Astrocyte (in vitro differentiated cells and primary cell): ENCODE measurements at regions not wholly inside any gene's neighbourhood (a gene's known extent, or its start where the extent isn't known, plus 50 kb on each side); places are given as distances from the start of the nearest gene placed in this dataset.

Experiments used
- DNase-seq: peaks from one replicate; pipeline ENCODE4 v3.0.0-alpha.2; 2010; ENCODE audit warnings: low read depth
- FAIRE-seq: peaks from 2 replicates; lab custom pipeline; 2011; peaks lifted over from hg19 to GRCh38; lab: Jason Lieb, UNC
- H2AFZ ChIP-seq: 2 replicates; pipeline ENCODE4 v1.6.0; 2012; ENCODE audit warnings: low read depth, low read length, inconsistent platforms
- H3K27ac ChIP-seq: 2 replicates; pipeline ENCODE4 v1.5.1; 2011; ENCODE audit warnings: low read depth, low read length, inconsistent platforms
- H3K27me3 ChIP-seq: 2 replicates; pipeline ENCODE4 v1.6.0; 2011; ENCODE audit warnings: low read length, inconsistent platforms; ENCODE audit not compliant: insufficient read depth
- H3K36me3 ChIP-seq: 2 replicates; pipeline ENCODE4 v1.5.1; 2011; ENCODE audit warnings: low read length, inconsistent platforms; ENCODE audit not compliant: insufficient read depth
- H3K4me1 ChIP-seq: 2 replicates; pipeline ENCODE4 v1.5.1; 2011; ENCODE audit warnings: low read length, inconsistent platforms; ENCODE audit not compliant: insufficient read depth
- H3K4me2 ChIP-seq: 2 replicates; pipeline ENCODE4 v1.6.0; 2012; ENCODE audit warnings: low read length, inconsistent platforms
- H3K4me3 ChIP-seq: 2 replicates; pipeline ENCODE4 v1.5.1; 2011; ENCODE audit warnings: low read depth, mild to moderate bottlenecking, low read length, inconsistent platforms; ENCODE audit not compliant: insufficient read depth
- H3K79me2 ChIP-seq: 2 replicates; pipeline ENCODE4 v1.6.0; 2012; ENCODE audit warnings: mild to moderate bottlenecking, low read length, inconsistent platforms; ENCODE audit not compliant: insufficient read depth
- H3K9ac ChIP-seq: 2 replicates; pipeline ENCODE4 v1.6.0; 2012; ENCODE audit warnings: mild to moderate bottlenecking, low read length, inconsistent platforms
- H3K9me3 ChIP-seq: 2 replicates; pipeline ENCODE4 v1.5.1; 2012; ENCODE audit warnings: low read depth, mild to moderate bottlenecking, low read length, inconsistent platforms; ENCODE audit not compliant: insufficient read depth
- H4K20me1 ChIP-seq: 2 replicates; pipeline ENCODE4 v1.6.0; 2012; ENCODE audit warnings: low read length, inconsistent platforms; ENCODE audit not compliant: insufficient read depth
- H3K27ac Mint-ChIP-seq: one replicate; pipeline ENCODE4 v1.8.0; 2021; ENCODE audit warnings: mild to moderate bottlenecking, mixed read lengths; ENCODE audit not compliant: unreplicated experiment
- H3K27me3 Mint-ChIP-seq: one replicate; pipeline ENCODE4 v1.8.0; 2021; ENCODE audit warnings: low read depth, mixed read lengths; ENCODE audit not compliant: unreplicated experiment
- H3K36me3 Mint-ChIP-seq: one replicate; pipeline ENCODE4 v1.8.0; 2021; ENCODE audit warnings: low read depth, mixed read lengths; ENCODE audit not compliant: unreplicated experiment
- H3K4me1 Mint-ChIP-seq: one replicate; pipeline ENCODE4 v1.8.0; 2021; ENCODE audit warnings: low read depth, mixed read lengths; ENCODE audit not compliant: unreplicated experiment
- H3K4me3 Mint-ChIP-seq: one replicate; pipeline ENCODE4 v1.8.0; 2021; ENCODE audit warnings: mild to moderate bottlenecking, moderate library complexity, mixed read lengths; ENCODE audit not compliant: unreplicated experiment
- H3K9me3 Mint-ChIP-seq: one replicate; pipeline ENCODE4 v1.8.0; 2021; ENCODE audit warnings: mild to moderate bottlenecking, mixed read lengths; ENCODE audit not compliant: unreplicated experiment
- CTCF ChIP-seq: IDR thresholded peaks from 2 replicates; pipeline ENCODE4 v1.5.1; 2011; ENCODE audit warnings: low read depth, mild to moderate bottlenecking, inconsistent platforms, low read length, moderate library complexity; ENCODE audit not compliant: insufficient read depth
- EZH2 ChIP-seq: IDR thresholded peaks from 2 replicates; pipeline ENCODE4 v1.6.1; 2012; ENCODE audit warnings: mild to moderate bottlenecking, low read length, inconsistent platforms; ENCODE audit not compliant: insufficient read depth

DNA sequence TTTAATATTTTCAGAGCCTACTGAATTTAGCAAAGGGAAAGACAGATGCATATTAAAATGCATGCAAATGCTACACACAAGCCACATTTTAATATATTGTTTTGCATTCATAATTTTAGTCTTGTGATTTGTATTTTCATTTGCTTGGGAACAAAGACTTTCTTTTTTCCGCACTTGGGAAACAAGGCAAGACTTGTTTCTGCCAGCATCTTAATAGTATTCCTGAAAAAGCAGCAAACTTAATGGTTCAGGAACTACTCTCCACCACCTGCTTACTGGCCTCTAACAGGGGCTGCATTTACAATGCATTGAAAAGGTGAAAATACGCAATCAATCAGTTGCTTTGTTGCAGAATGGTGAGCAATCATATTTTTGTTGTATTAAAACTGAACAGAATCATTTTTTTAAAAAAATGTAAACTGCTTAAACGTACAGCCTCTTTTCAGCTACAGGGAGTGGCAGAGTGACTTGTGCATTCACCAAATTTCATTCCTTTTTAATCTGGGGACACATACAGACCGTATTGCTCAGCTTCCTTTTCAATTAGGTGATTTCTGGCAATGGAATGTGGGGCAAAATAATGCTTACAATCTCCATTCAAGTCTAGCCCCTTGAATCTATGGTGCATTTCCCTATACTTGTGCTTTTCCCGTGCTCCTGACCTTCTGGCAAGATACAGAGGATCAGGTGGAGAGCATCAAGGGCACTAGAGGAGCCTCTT is 144.1 kb upstream of the BTG1 start:
- Mint-ChIP-seq H3K27ac (no peak overlapping the region), H3K4me1 (peaks cover 10% of the 10 kb centered on the region), H3K27me3 (no peaks in the 10 kb centered on the region), H3K36me3 (no peaks in the 10 kb centered on the region), H3K4me3 (no peak overlapping the region), H3K9me3 (no peaks in the 10 kb centered on the region)
- Histone ChIP-seq H4K20me1 (no peaks in the 10 kb centered on the region), H3K4me2 (peak overlapping the region; percentile 61), H2AFZ (peak overlapping the region; percentile 59), H3K4me3 (peak overlapping the region; percentile 14), H3K9me3 (no peaks in the 10 kb centered on the region), H3K27ac (peak overlapping the region; percentile 55), H3K4me1 (peaks cover 16% of the 10 kb centered on the region), H3K79me2 (no peaks in the 10 kb centered on the region), H3K27me3 (no peaks in the 10 kb centered on the region), H3K9ac (peak overlapping the region; percentile 2), H3K36me3 (no peaks in the 10 kb centered on the region)
- no peak for TF ChIP-seq CTCF
- TF ChIP-seq EZH2, result no peak
- FAIRE-seq (peak; percentile 87), DNase-seq (peak; percentile 76)

GRCh38 chr12:92288561-92288960 is 142.9 kb upstream of the BTG1 start:
- H3K9me3 ChIP-seq, result no peaks in the 10 kb centered on the region
- H3K4me2 ChIP-seq, result no peak overlapping the region
- no peak overlapping the region for H3K27ac ChIP-seq
- H3K36me3 ChIP-seq, result no peaks in the 10 kb centered on the region
- H3K9me3 Mint-ChIP-seq, result no peaks in the 10 kb centered on the region
- no peaks in the 10 kb centered on the region for H3K79me2 ChIP-seq
- H2AFZ ChIP-seq, result peak overlapping the region; percentile 8
- H3K4me1 Mint-ChIP-seq, result peaks cover 6% of the 10 kb centered on the region
- H3K36me3 Mint-ChIP-seq, result no peaks in the 10 kb centered on the region
- H3K27ac Mint-ChIP-seq, result no peak overlapping the region
- H3K4me3 ChIP-seq, result no peak overlapping the region
- H3K4me3 Mint-ChIP-seq, result no peak overlapping the region
- no peak overlapping the region for H3K9ac ChIP-seq
- H3K4me1 ChIP-seq, result peaks cover 16% of the 10 kb centered on the region
- TF ChIP-seq EZH2, result no peak
- no peak for TF ChIP-seq CTCF
- FAIRE-seq, result no peak
- H4K20me1 ChIP-seq, result no peaks in the 10 kb centered on the region
- H3K27me3 Mint-ChIP-seq, result no peaks in the 10 kb centered on the region
- no peak for DNase-seq
- no peaks in the 10 kb centered on the region for H3K27me3 ChIP-seq

DNA sequence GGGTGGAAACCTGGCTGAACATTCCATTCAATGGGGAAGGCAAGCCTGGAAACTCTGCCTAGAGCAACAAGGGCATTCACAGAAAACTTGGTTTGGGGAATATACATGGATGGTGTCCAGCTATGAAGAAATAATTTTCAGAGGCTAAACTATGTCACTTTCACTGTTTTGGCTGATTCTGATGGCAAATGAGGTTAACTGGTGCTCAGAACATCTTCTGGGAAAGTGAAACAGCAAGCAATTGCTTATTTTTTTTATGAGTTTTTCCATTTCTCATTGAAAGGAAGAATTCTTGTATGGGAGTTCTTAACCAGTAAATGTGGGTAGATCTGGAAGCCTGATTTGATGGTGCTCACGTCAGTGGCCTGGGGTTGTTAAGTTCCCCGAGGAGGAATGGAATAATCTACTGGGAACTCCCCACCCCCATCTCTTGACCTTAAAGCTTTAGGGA is 132.8 kb upstream of the BTG1 start:
- Histone ChIP-seq H3K9me3 (no peaks in the 10 kb centered on the region), H3K27me3 (no peaks in the 10 kb centered on the region), H2AFZ (no peak overlapping the region), H3K36me3 (no peaks in the 10 kb centered on the region), H3K79me2 (no peaks in the 10 kb centered on the region), H3K9ac (no peak overlapping the region), H3K4me2 (no peak overlapping the region), H3K4me3 (no peak overlapping the region), H3K27ac (no peak overlapping the region), H3K4me1 (no peaks in the 10 kb centered on the region), H4K20me1 (no peaks in the 10 kb centered on the region)
- FAIRE-seq, result no peak
- H3K4me3 Mint-ChIP-seq, result no peak overlapping the region
- H3K27ac Mint-ChIP-seq, result no peak overlapping the region
- DNase-seq, result no peak
- no peak for TF ChIP-seq CTCF
- no peak for TF ChIP-seq EZH2
- H3K4me1 Mint-ChIP-seq, result no peaks in the 10 kb centered on the region
- no peaks in the 10 kb centered on the region for H3K9me3 Mint-ChIP-seq
- no peaks in the 10 kb centered on the region for H3K27me3 Mint-ChIP-seq
- no peaks in the 10 kb centered on the region for H3K36me3 Mint-ChIP-seq
